ENCODE measurements at regions not wholly inside any gene's neighbourhood (a gene's known extent, or its start where the extent isn't known, plus 50 kb on each side); places are given as distances from the start of the nearest gene placed in this dataset.

GRCh38 chr13:82867284-82867683 lies 1015.0 kb downstream of the SLITRK1 start:
- H3K4me1 Mint-ChIP-seq = no peaks in the 10 kb centered on the region
- no peak overlapping the region for H3K27ac Mint-ChIP-seq
- H3K4me3 Mint-ChIP-seq = no peak overlapping the region
- DNase-seq (ENCODE audit: low spot score in 2 of 2) (no peak), ATAC-seq (ENCODE audit: low read depth) (no peak)
- H3K9me3 Mint-ChIP-seq = peaks cover 4% of the 10 kb centered on the region
- H3K27me3 Mint-ChIP-seq = no peaks in the 10 kb centered on the region
- no peaks in the 10 kb centered on the region for H3K36me3 Mint-ChIP-seq

GRCh38 chr13:82850644-82851043 lies 1031.6 kb downstream of the SLITRK1 start:
- no peak for ATAC-seq (ENCODE audit: low read depth)
- H3K4me3 Mint-ChIP-seq = no peak overlapping the region
- no peak overlapping the region for H3K27ac Mint-ChIP-seq
- H3K4me1 Mint-ChIP-seq = no peaks in the 10 kb centered on the region
- no peaks in the 10 kb centered on the region for H3K36me3 Mint-ChIP-seq
- no peaks in the 10 kb centered on the region for H3K27me3 Mint-ChIP-seq
- H3K9me3 Mint-ChIP-seq = peaks cover 3% of the 10 kb centered on the region
- no peak for DNase-seq (ENCODE audit: low spot score in 2 of 2)

GRCh38 chr13:82848766-82849165 lies 1033.5 kb downstream of the SLITRK1 start:
- ATAC-seq (ENCODE audit: low read depth) = no peak
- DNase-seq (ENCODE audit: low spot score in 2 of 2) = no peak
- Mint-ChIP-seq H3K4me3 (no peak overlapping the region), H3K9me3 (peaks cover 2% of the 10 kb centered on the region), H3K27me3 (no peaks in the 10 kb centered on the region), H3K4me1 (no peaks in the 10 kb centered on the region), H3K36me3 (no peaks in the 10 kb centered on the region), H3K27ac (no peak overlapping the region)

DNA sequence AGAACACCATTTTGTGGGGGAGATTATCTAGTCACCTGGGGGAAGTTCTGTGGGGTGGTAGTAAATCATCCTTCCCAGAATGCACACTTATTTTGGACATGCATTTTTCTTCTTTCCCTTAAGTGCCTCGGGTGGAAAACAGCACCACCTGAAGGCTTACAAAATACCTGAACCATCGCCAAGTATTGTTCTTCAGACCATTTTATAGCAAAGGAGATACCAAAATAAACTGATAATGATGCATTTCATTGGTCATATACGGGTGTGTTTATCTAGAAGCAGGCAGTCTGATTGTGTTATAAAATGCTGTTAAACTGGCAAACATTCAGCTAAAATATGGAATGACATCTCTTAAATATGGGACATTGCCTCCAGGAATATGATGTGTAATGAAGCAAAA lies 1034.7 kb downstream of the SLITRK1 start:
- Mint-ChIP-seq H3K27me3 (no peaks in the 10 kb centered on the region), H3K27ac (no peak overlapping the region), H3K4me1 (no peaks in the 10 kb centered on the region), H3K4me3 (no peak overlapping the region), H3K36me3 (no peaks in the 10 kb centered on the region), H3K9me3 (peaks cover 2% of the 10 kb centered on the region)
- no peak for ATAC-seq (ENCODE audit: low read depth)
- no peak for DNase-seq (ENCODE audit: low spot score in 2 of 2)

- Mint-ChIP-seq H3K36me3 (no peaks in the 10 kb centered on the region), H3K4me1 (no peaks in the 10 kb centered on the region), H3K9me3 (peaks cover 3% of the 10 kb centered on the region), H3K27ac (no peak overlapping the region), H3K27me3 (no peaks in the 10 kb centered on the region), H3K4me3 (no peak overlapping the region)
- ATAC-seq (ENCODE audit: low read depth) (no peak), DNase-seq (ENCODE audit: low spot score in 2 of 2) (no peak)
Observed at GRCh38 chr13:82833923-82834322, 1048.4 kb downstream of the SLITRK1 start.

DNA sequence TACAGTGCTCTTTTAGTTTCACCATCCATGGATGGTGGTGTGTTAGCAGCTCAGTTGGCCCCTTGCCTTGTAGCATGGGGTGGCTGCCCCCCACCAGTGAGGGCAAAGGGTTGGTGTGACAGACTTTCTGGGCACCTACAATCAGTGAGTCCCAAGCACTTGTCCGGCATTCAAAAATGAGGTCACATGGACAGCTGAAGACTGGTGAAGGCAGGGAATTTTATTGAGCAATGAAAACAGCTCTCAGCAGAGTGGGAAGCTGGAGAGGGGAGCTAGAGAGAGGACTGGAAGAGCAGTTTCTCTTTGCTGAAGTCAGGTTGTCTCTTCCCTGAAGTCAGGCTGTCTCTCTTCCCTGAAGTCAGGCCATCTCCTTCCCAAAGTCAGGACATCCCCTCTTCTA lies 1053.2 kb downstream of the SLITRK1 start:
- H3K27ac Mint-ChIP-seq = no peak overlapping the region
- H3K4me1 Mint-ChIP-seq = no peaks in the 10 kb centered on the region
- H3K4me3 Mint-ChIP-seq = no peak overlapping the region
- DNase-seq (ENCODE audit: low spot score in 2 of 2) (no peak), ATAC-seq (ENCODE audit: low read depth) (no peak)
- H3K36me3 Mint-ChIP-seq = no peaks in the 10 kb centered on the region
- H3K27me3 Mint-ChIP-seq = no peaks in the 10 kb centered on the region
- peaks cover 12% of the 10 kb centered on the region for H3K9me3 Mint-ChIP-seq

- Mint-ChIP-seq H3K36me3 (no peaks in the 10 kb centered on the region), H3K27ac (no peak overlapping the region), H3K4me3 (no peak overlapping the region), H3K9me3 (peaks cover 10% of the 10 kb centered on the region), H3K27me3 (no peaks in the 10 kb centered on the region), H3K4me1 (no peaks in the 10 kb centered on the region)
- no peak for ATAC-seq (ENCODE audit: low read depth)
- DNase-seq (ENCODE audit: low spot score in 2 of 2) = no peak
Observed at GRCh38 chr13:82827724-82828123, 1054.5 kb downstream of the SLITRK1 start.

DNA sequence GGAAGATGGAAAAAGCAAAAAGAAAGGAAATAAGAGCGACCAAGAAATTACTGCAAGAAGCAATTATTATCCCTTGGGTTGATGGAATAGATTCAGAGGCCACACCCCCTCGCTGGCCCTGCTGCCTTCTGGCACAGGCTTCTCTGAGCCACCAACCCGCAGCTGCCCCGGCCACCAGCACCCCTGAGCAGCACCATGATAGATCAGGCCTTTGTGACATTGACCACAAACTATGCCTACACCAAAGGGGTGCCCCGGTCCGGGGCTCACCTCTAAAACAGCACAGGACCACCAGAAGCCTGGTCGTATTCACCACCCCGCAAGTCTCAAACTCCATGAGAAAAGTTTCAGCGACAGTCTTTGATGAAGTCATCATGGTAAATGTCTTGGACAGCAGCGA lies 1059.3 kb downstream of the SLITRK1 start:
- peaks cover 6% of the 10 kb centered on the region for H3K9me3 Mint-ChIP-seq
- H3K27ac Mint-ChIP-seq = no peak overlapping the region
- no peak overlapping the region for H3K4me3 Mint-ChIP-seq
- H3K36me3 Mint-ChIP-seq = no peaks in the 10 kb centered on the region
- no peaks in the 10 kb centered on the region for H3K4me1 Mint-ChIP-seq
- no peak for ATAC-seq (ENCODE audit: low read depth)
- H3K27me3 Mint-ChIP-seq = no peaks in the 10 kb centered on the region
- DNase-seq (ENCODE audit: low spot score in 2 of 2) = no peak

DNA sequence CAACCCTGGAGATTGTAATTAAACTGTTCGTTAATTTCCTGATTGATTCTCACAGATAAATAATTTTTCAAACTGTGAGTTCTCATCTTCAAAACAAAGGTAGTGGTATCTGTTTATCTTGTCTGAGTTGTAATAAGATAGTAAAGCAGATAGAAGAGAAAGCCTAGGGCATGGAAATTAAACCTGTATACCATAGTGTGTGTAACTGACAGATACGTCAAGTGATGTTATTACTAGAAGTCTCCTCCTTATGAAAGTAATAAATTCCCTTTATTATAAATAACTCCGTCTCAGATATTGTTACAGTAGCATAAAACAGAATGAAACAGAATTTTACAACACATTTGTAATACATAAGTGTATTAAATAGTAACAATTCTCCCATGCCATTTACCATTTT lies 1065.1 kb downstream of the SLITRK1 start:
- no peak for DNase-seq (ENCODE audit: low spot score in 2 of 2)
- no peak overlapping the region for H3K27ac Mint-ChIP-seq
- no peaks in the 10 kb centered on the region for H3K36me3 Mint-ChIP-seq
- H3K9me3 Mint-ChIP-seq = peaks cover 4% of the 10 kb centered on the region
- H3K4me1 Mint-ChIP-seq = no peaks in the 10 kb centered on the region
- ATAC-seq (ENCODE audit: low read depth) = no peak
- no peak overlapping the region for H3K4me3 Mint-ChIP-seq
- no peaks in the 10 kb centered on the region for H3K27me3 Mint-ChIP-seq

DNA sequence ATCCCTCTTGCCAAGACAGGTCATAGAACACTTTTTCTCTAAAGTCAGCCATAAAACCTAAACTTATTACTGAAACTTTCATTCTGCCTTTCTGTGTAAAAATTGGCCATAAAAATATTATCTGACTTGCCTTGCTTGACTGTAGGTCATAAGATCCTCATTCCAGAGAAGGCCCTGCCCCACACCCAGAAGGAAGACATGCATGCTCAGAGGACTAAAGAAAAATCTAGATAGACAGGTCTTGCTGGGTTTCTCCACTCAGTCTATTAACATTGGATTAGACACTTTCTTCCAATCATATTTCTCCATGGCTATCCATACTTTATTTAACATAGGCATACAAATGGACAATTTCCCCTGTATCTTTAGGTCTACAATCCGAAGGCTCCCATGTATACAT lies 1066.5 kb downstream of the SLITRK1 start:
- no peak for ATAC-seq (ENCODE audit: low read depth)
- no peaks in the 10 kb centered on the region for H3K27me3 Mint-ChIP-seq
- H3K4me3 Mint-ChIP-seq = no peak overlapping the region
- H3K4me1 Mint-ChIP-seq = no peaks in the 10 kb centered on the region
- H3K27ac Mint-ChIP-seq = no peak overlapping the region
- DNase-seq (ENCODE audit: low spot score in 2 of 2) = no peak
- peaks cover 7% of the 10 kb centered on the region for H3K9me3 Mint-ChIP-seq
- H3K36me3 Mint-ChIP-seq = no peaks in the 10 kb centered on the region

GRCh38 chr13:82803341-82803740 lies 1078.9 kb downstream of the SLITRK1 start:
- ATAC-seq (ENCODE audit: low read depth) (no peak), DNase-seq (ENCODE audit: low spot score in 2 of 2) (no peak)
- H3K4me3 Mint-ChIP-seq = no peak overlapping the region
- H3K9me3 Mint-ChIP-seq = peaks cover 3% of the 10 kb centered on the region
- no peak overlapping the region for H3K27ac Mint-ChIP-seq
- H3K36me3 Mint-ChIP-seq = no peaks in the 10 kb centered on the region
- no peaks in the 10 kb centered on the region for H3K27me3 Mint-ChIP-seq
- H3K4me1 Mint-ChIP-seq = no peaks in the 10 kb centered on the region

DNA sequence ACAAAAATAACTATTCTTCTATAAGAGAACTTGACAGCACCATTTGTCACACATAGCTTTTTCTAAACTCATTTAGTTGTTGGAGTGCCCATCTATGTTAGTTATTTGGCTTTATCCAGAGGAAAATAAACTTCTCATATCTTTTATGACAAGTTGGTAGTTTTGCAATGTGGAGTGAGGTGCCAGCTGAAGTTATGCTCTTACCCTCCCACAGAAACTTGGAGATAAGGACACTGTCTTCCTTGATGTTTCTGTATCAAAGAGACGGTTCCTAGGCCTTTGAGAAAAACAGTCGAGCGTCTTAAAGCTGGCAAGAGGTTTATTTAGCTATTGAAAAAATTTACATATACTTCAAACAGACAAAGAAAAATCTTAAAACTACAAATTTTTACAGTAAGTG lies 1079.7 kb downstream of the SLITRK1 start:
- H3K4me3 Mint-ChIP-seq = no peak overlapping the region

DNA sequence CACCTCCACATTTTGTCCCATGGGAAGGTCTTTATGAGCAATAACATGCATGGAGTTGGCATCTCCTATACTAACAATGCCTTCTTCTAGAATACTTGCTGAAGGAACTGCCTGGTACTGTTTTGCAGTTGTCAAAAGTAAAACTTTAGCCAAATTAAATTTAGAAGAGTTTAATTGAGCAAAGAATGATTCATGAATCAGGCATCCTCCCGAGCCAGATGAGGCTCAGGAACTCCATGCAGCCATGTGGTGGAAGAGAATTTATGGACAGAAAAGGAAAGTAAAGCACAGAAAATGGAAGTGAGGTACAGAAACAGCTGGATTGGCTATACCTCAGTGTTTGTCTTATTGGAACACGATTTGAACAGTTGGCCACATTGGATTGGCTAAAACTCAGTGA lies 1081.9 kb downstream of the SLITRK1 start:
- Mint-ChIP-seq H3K4me3 (no peak overlapping the region), H3K27ac (no peak overlapping the region), H3K9me3 (peaks cover 3% of the 10 kb centered on the region), H3K27me3 (no peaks in the 10 kb centered on the region), H3K36me3 (no peaks in the 10 kb centered on the region), H3K4me1 (no peaks in the 10 kb centered on the region)
- DNase-seq (ENCODE audit: low spot score in 2 of 2) (no peak), ATAC-seq (ENCODE audit: low read depth) (no peak)

More for the DNA sequence above, 1079.7 kb downstream of the SLITRK1 start:
- H3K9me3 Mint-ChIP-seq = peaks cover 3% of the 10 kb centered on the region
- no peaks in the 10 kb centered on the region for H3K27me3 Mint-ChIP-seq
- DNase-seq (ENCODE audit: low spot score in 2 of 2) = no peak
- no peak overlapping the region for H3K27ac Mint-ChIP-seq
- no peak for ATAC-seq (ENCODE audit: low read depth)
- H3K36me3 Mint-ChIP-seq = no peaks in the 10 kb centered on the region
- no peaks in the 10 kb centered on the region for H3K4me1 Mint-ChIP-seq

- no peaks in the 10 kb centered on the region for H3K36me3 Mint-ChIP-seq
- no peak for DNase-seq (ENCODE audit: low spot score in 2 of 2)
- no peak overlapping the region for H3K4me3 Mint-ChIP-seq
- no peaks in the 10 kb centered on the region for H3K27me3 Mint-ChIP-seq
- H3K9me3 Mint-ChIP-seq = no peaks in the 10 kb centered on the region
- no peak for ATAC-seq (ENCODE audit: low read depth)
- H3K27ac Mint-ChIP-seq = no peak overlapping the region
- H3K4me1 Mint-ChIP-seq = no peaks in the 10 kb centered on the region
Observed at GRCh38 chr13:82797876-82798275, 1084.4 kb downstream of the SLITRK1 start.

DNA sequence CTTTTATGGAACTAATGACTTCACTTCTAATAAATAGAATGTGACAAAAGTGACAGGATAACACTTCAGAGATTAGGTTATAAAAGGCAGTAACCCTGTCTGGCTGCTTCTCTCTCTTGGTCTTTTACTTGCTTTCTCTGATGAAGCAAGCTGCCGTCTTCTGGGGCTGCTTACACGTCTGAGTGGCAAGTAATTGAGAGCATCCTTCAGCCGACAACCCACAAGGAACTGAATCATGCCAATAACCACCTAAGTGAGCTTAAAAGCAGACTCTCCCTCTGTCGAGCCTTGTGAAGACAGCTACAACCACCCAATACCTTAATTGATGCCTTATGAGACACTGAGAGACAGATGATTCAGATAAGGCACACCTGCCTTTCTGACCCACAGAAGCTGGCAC lies 1091.2 kb downstream of the SLITRK1 start:
- Mint-ChIP-seq H3K27ac (no peak overlapping the region), H3K4me1 (no peaks in the 10 kb centered on the region), H3K27me3 (no peaks in the 10 kb centered on the region), H3K4me3 (no peak overlapping the region), H3K36me3 (no peaks in the 10 kb centered on the region), H3K9me3 (no peaks in the 10 kb centered on the region)
- DNase-seq (ENCODE audit: low spot score in 2 of 2) = no peak
- no peak for ATAC-seq (ENCODE audit: low read depth)

DNA sequence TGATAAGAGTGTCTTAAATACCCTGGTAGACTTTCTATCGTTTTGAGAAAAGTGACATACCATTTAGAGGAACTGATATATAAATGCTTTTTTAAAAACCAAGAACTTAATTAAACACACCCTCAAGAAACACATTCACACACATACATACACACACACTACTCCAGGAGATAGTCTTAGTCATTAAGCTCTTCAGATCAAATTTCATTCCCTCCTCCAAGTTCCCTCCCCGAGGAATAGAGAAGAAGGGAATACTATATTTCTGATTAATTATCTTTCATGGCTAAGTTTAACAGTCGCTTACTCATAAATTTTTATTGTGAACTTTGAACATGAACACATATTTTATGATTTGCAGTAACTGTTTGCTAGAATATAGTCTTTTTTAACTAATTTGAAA lies 1109.5 kb downstream of the SLITRK1 start:
- Mint-ChIP-seq H3K9me3 (peaks cover 5% of the 10 kb centered on the region), H3K27ac (no peak overlapping the region), H3K36me3 (no peaks in the 10 kb centered on the region), H3K4me3 (no peak overlapping the region), H3K27me3 (no peaks in the 10 kb centered on the region), H3K4me1 (no peaks in the 10 kb centered on the region)
- DNase-seq (ENCODE audit: low spot score in 2 of 2) (no peak), ATAC-seq (ENCODE audit: low read depth) (no peak)

Data from memory B cell (primary cell).